ENCODE measurements at regions not wholly inside any gene's neighbourhood (a gene's known extent, or its start where the extent isn't known, plus 50 kb on each side); places are given as distances from the start of the nearest gene placed in this dataset.

GRCh38 chr4:126168484-126168883 lies 853.7 kb downstream of the FAT4 start:
- TF ChIP-seq TAF1 (IDR thresholded peaks at IDR 0.05; ENCODE audit: low read depth, low read length) (no peak), POLR2A (IDR thresholded peaks at IDR 0.05; ENCODE audit: low read depth, low read length) (no peak)
